KMS-11 (cell line): ENCODE measurements at regions not wholly inside any gene's neighbourhood (a gene's known extent, or its start where the extent isn't known, plus 50 kb on each side); places are given as distances from the start of the nearest gene placed in this dataset.
"Not testable (repeated sequence)": the region's sequence is repeated elsewhere in the genome, so short reads cannot be mapped to it uniquely, and the experiment has no call there.

Experiments
- H2AFZ ChIP-seq: fragments of 200-600 bp; sonication (generic); 2 replicates; pipeline ENCODE4 v1.6.1; 2016; ENCODE audit warnings: antibody characterized with exemption, mixed run types, low read depth
- H3K27ac ChIP-seq: fragments of 200-600 bp; sonication (generic); 2 replicates; pipeline ENCODE4 v1.6.1; 2016; ENCODE audit warnings: mild to moderate bottlenecking, mixed run types
- H3K27me3 ChIP-seq: fragments of 200-600 bp; sonication (generic); 2 replicates; pipeline ENCODE4 v1.6.1; 2017; ENCODE audit warnings: mild to moderate bottlenecking, low read depth, mixed run types, moderate library complexity; ENCODE audit not compliant: insufficient read depth
- H3K36me3 ChIP-seq: fragments of 200-600 bp; sonication (generic); 2 replicates; pipeline ENCODE4 v1.6.1; 2017; ENCODE audit warnings: mild to moderate bottlenecking, mixed run types; ENCODE audit not compliant: insufficient read depth
- H3K4me1 ChIP-seq: fragments of 200-600 bp; sonication (generic); 2 replicates; pipeline ENCODE4 v1.6.1; 2016; ENCODE audit warnings: mild to moderate bottlenecking, low read depth, mixed run types; ENCODE audit not compliant: poor library complexity, severe bottlenecking
- H3K4me2 ChIP-seq: fragments of 200-600 bp; sonication (generic); 2 replicates; pipeline ENCODE4 v1.7.0; 2016; ENCODE audit warnings: mild to moderate bottlenecking, mixed run types
- H3K4me3 ChIP-seq: fragments of 200-600 bp; sonication (generic); IDR thresholded peaks from 2 replicates; pipeline ENCODE4 v1.6.1; 2017; ENCODE audit warnings: low read depth, low read length, mixed read lengths; ENCODE audit not compliant: insufficient read depth
- H3K79me2 ChIP-seq: fragments of 200-600 bp; sonication (generic); 2 replicates; pipeline ENCODE4 v1.6.1; 2016; ENCODE audit warnings: low read depth, mixed run types; ENCODE audit not compliant: insufficient read depth
- H3K9ac ChIP-seq: fragments of 200-600 bp; sonication (generic); 2 replicates; pipeline ENCODE4 v1.6.1; 2016; ENCODE audit warnings: mild to moderate bottlenecking, mixed run types
- H4K20me1 ChIP-seq: fragments of 200-600 bp; sonication (generic); 2 replicates; pipeline ENCODE4 v1.6.1; 2016; ENCODE audit warnings: mild to moderate bottlenecking, mixed run types; ENCODE audit not compliant: insufficient read depth
- TF ChIP-seq, protein P1 (sequence below): fragments of 200-600 bp; sonication (generic); conservative IDR thresholded peaks from 2 replicates; pipeline ENCODE4 v1.6.1; 2017; ENCODE audit warnings: low read depth, mild to moderate bottlenecking, antibody characterized with exemption, low read length, moderate library complexity, mixed read lengths

DNA sequence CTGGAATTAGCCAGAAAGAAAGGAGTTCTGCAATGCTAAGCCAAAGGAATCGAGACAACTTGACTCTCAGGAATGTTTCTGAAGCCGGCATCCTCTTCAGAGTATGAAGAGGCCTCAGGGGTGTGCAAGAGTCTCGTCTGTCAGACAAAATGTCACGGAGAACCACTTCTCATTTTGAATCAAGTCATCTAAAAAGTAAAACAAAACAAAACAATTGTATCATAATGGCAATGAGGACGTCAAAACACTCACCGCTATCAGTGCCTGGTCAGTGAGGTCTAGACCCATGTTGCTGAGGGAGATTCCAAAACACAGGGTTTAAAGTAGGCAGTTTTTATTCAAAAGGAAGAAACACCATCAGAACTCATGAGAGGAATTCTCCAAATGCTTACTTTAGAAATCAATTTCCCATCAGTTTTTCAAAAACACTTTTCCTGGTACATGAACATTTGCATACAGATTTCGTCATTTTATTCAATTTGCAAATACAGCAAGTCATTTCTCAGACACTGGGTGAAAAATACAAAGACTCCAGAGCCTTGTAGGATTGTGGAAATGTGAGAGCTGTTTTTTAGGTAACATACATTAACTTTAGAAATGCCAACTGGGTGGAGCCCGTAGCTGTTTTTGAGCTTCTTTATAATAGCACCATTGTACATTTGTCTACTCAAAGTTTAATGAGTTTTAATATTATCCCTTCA lies 89.5 kb upstream of the MAP3K1 start:
- Histone ChIP-seq H3K9ac (no peak overlapping the region), H3K27me3 (no peaks in the 10 kb centered on the region), H3K4me2 (no peak overlapping the region), H4K20me1 (no peaks in the 10 kb centered on the region), H3K4me1 (no peaks in the 10 kb centered on the region), H3K79me2 (no peaks in the 10 kb centered on the region), H3K4me3 (no peak overlapping the region), H2AFZ (no peak overlapping the region), H3K27ac (no peak overlapping the region), H3K36me3 (no peaks in the 10 kb centered on the region)
- TF ChIP-seq, protein P1, sequence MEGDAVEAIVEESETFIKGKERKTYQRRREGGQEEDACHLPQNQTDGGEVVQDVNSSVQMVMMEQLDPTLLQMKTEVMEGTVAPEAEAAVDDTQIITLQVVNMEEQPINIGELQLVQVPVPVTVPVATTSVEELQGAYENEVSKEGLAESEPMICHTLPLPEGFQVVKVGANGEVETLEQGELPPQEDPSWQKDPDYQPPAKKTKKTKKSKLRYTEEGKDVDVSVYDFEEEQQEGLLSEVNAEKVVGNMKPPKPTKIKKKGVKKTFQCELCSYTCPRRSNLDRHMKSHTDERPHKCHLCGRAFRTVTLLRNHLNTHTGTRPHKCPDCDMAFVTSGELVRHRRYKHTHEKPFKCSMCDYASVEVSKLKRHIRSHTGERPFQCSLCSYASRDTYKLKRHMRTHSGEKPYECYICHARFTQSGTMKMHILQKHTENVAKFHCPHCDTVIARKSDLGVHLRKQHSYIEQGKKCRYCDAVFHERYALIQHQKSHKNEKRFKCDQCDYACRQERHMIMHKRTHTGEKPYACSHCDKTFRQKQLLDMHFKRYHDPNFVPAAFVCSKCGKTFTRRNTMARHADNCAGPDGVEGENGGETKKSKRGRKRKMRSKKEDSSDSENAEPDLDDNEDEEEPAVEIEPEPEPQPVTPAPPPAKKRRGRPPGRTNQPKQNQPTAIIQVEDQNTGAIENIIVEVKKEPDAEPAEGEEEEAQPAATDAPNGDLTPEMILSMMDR, result no peak

DNA sequence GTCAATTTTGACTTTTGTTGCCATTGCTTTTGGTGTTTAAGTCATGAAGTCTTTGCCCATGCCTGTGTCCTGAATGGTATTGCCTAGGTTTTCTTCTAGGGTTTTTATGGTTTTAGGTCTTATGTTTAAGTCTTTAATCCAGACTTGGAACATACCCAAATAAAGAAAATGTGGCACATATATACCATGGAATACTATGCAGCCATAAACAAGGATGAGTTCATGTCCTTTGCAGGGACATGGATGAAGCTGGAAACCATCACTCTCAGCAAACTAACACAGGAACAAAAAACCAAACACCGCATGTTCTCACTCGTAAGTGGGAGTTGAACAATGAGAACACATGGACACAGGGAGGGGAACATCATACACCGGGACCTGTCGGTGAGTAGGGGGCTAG lies 90.5 kb upstream of the MAP3K1 start:
- H4K20me1 ChIP-seq, H3K36me3 ChIP-seq, H2AFZ ChIP-seq, H3K4me3 ChIP-seq, H3K27me3 ChIP-seq, H3K9ac ChIP-seq, H3K4me2 ChIP-seq, H3K27ac ChIP-seq, H3K79me2 ChIP-seq, H3K4me1 ChIP-seq: not testable (repeated sequence)

DNA sequence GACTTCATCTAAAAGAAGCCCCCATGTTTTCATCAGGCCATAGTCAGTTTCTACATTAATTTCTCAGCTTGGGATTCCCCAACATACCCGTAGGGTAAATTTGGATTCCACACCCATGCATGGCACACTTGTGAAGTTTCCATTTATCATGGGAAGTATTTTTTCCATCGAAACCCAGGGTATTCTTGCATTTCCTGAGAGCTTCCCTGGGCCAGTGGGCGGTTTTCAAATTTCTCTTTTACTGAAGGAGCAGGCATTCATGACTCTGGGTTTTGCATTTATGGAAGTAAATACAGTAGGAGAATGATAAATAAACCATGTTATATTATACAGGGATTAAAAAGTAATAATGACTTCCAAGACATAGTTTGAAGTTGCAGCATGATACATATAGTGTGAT lies 93.0 kb upstream of the MAP3K1 start:
- no peaks in the 10 kb centered on the region for H3K4me1 ChIP-seq
- TF ChIP-seq, protein P1, result no peak
- H3K27ac ChIP-seq, result no peak overlapping the region
- no peak overlapping the region for H3K4me3 ChIP-seq
- no peak overlapping the region for H2AFZ ChIP-seq
- no peaks in the 10 kb centered on the region for H4K20me1 ChIP-seq
- no peaks in the 10 kb centered on the region for H3K27me3 ChIP-seq
- H3K9ac ChIP-seq, result no peak overlapping the region
- H3K36me3 ChIP-seq, result no peaks in the 10 kb centered on the region
- no peaks in the 10 kb centered on the region for H3K79me2 ChIP-seq
- H3K4me2 ChIP-seq, result no peak overlapping the region

DNA sequence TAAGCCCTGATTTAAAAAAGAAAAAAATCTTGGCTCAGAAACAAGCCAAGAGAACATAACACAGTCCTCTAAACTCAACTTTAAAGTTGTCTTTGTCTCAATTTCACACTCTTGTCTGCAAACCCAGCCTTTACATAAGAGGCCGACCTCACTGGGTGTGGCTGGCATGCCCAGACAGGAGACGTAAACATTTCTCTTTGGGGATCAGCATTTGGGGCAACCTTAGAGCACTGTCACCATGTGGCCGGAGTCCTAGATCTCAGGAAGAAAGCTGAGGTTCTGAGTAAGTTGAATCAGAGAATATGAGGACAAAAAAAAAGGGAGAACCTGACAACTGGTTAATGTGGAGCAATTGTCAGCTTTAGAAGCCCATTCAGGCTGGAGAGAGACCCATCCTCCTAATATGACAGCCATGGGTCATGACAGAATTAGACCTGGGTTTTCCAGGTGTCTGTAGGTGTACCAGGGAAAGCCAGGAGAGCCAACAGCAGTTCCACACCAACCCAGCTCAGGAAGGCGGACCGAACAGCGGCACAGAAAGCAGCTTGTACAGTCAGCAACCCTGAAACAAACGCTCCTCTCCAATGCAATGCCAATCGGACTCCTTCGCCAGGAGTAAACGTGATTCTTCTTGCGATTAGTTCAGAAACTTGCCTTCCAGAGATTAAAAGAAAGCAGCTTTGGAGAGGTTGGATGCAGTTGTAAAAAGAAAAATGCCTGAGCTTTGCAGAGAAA lies 97.9 kb upstream of the MAP3K1 start:
- Histone ChIP-seq H3K9ac (no peak overlapping the region), H3K79me2 (no peaks in the 10 kb centered on the region), H3K36me3 (no peaks in the 10 kb centered on the region), H3K27ac (no peak overlapping the region), H2AFZ (no peak overlapping the region), H3K4me1 (no peaks in the 10 kb centered on the region), H3K27me3 (no peaks in the 10 kb centered on the region), H3K4me3 (no peak overlapping the region), H3K4me2 (no peak overlapping the region), H4K20me1 (no peaks in the 10 kb centered on the region)
- TF ChIP-seq, protein P1, result no peak

DNA sequence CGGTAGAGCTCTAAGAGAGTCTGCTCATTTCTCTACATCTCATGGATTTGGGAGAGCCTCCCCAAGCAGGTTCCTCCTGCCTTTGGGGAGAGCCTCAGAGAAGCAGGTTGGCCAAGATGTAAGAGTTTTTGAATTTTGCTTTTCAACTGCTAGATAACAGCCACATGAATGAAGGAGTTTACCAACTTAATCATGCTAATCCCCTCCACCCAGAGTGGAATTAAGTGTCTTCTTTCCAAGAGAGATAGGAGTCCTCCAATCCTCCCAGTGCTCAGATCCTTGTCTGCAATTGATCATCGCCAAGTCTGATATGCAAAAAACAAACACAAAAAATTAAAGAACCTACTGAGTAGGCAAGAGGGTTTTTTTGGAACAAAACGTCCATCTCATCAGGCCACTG lies 99.4 kb upstream of the MAP3K1 start:
- Histone ChIP-seq H3K4me1 (no peaks in the 10 kb centered on the region), H3K9ac (no peak overlapping the region), H2AFZ (no peak overlapping the region), H3K27me3 (no peaks in the 10 kb centered on the region), H3K79me2 (no peaks in the 10 kb centered on the region), H3K36me3 (no peaks in the 10 kb centered on the region), H3K27ac (no peak overlapping the region), H4K20me1 (no peaks in the 10 kb centered on the region), H3K4me2 (no peak overlapping the region), H3K4me3 (no peak overlapping the region)
- TF ChIP-seq, protein P1, result no peak
